ENCODE measurements at regions not wholly inside any gene's neighbourhood (a gene's known extent, or its start where the extent isn't known, plus 50 kb on each side); places are given as distances from the start of the nearest gene placed in this dataset.

DNA sequence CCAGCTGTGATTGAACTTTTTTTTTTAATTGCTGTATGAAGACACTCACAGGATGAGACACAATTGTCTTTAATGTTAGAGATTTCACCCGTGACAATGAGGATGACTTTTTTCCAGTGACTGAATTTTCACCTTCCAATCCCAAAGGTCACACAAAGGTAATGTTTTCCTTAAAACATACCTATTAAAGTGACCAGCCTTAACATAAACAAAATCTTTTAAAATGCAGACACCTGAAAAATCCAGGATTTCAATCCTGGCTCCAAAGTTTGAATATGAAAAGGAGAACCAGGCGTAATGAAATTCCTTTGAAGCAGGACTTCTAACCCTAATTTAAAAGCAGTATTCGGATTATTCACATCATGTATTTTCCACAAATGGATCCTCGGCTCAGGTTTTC is 647.7 kb downstream of the GATA3 start:
- Mint-ChIP-seq H3K4me1 (no peaks in the 10 kb centered on the region), H3K27ac (no peak overlapping the region), H3K9me3 (no peaks in the 10 kb centered on the region), H3K4me3 (no peak overlapping the region), H3K36me3 (no peaks in the 10 kb centered on the region)
- ATAC-seq (no peak), DNase-seq (ENCODE audit: low spot score in 2 of 2) (no peak)

DNA sequence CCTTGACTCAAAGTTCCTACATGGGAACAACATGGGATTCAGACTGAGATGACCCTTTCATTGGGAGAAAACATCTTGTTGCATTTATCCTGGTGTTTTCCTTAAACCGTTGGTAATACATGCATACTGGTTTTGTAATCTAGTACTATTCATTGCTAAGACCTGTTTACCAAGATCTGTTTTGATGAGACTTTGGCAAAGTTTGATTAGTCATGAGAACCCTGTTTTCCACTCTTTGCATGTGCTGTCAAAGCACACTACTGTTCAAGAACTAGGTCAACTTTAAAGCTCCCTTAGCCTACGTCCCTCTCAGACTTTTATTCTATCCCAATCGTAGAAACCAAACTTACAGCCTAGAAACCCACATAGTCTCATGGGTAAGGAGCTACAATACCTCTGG is 650.9 kb downstream of the GATA3 start:
- Mint-ChIP-seq H3K4me3 (no peak overlapping the region), H3K4me1 (no peaks in the 10 kb centered on the region), H3K36me3 (no peaks in the 10 kb centered on the region), H3K9me3 (no peaks in the 10 kb centered on the region), H3K27ac (no peak overlapping the region)
- no peak for ATAC-seq
- DNase-seq (ENCODE audit: low spot score in 2 of 2) = no peak

DNA sequence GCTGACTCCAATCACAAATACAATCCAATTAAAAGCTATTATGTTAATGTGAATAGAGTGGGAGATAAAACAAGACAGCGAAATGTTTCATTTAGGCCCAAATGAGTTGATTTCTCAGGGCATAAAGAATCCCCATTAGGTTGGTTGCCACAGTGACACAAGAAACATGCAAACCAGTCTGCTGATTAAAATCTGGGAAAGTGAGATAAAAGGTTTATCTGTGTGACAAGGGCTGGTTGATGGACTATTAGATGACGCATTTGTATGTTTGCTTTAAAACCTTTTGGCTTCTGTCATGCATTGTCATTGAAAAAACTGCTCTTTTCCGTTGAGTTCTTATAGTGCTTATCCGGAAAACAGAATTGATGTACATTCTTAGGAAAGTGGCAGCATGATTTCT is 658.2 kb downstream of the GATA3 start:
- H3K27ac Mint-ChIP-seq = no peak overlapping the region
- H3K4me3 Mint-ChIP-seq = no peak overlapping the region
- ATAC-seq (no peak), DNase-seq (ENCODE audit: low spot score in 2 of 2) (no peak)
- H3K4me1 Mint-ChIP-seq = no peaks in the 10 kb centered on the region
- no peaks in the 10 kb centered on the region for H3K9me3 Mint-ChIP-seq
- no peaks in the 10 kb centered on the region for H3K36me3 Mint-ChIP-seq

DNA sequence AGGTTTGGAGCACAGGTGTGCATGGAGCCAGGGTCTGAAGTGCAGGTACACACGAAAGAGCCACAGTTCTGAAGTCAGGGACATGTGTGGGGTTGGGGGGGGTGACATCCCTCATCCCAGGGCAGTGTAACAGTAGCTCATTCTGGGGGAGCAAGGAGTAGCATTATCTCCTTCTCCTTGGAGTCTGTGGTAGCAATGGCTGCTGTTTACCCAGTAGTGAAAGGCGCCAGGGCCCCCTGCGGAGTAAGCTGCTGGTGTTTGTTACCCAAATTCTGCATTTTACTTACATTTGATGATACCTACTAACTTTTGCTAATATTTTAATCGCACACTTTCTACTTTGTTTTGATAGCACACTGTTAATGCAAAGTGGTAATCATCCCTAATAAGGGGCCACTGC is 665.5 kb downstream of the GATA3 start:
- Mint-ChIP-seq H3K9me3 (peaks cover 15% of the 10 kb centered on the region), H3K27ac (no peak overlapping the region), H3K4me1 (no peaks in the 10 kb centered on the region), H3K4me3 (no peak overlapping the region), H3K36me3 (no peaks in the 10 kb centered on the region)
- ATAC-seq = no peak
- DNase-seq (ENCODE audit: low spot score in 2 of 2) = no peak

DNA sequence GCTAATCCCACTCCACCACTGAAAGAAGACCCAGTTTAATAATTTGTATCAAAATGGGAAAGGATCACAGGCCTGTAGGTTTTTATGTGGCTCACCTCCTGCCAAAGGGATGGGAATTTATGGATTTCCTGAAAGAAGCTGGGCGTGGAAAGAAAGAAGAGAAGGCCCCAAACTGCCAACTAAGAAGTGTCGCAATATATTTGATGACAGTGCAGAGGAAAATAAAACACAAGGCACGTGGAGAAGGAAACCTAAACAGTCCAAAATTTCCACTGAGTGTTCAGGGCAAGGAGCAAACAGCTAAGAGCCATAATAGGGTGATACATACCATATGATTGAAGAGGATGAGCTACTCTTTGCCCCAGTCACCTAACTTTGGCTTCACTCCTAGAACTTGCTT is 667.2 kb downstream of the GATA3 start:
- Mint-ChIP-seq H3K27ac (no peak overlapping the region), H3K36me3 (no peaks in the 10 kb centered on the region), H3K4me1 (no peaks in the 10 kb centered on the region), H3K4me3 (no peak overlapping the region), H3K9me3 (peaks cover 15% of the 10 kb centered on the region)
- DNase-seq (ENCODE audit: low spot score in 2 of 2) (no peak), ATAC-seq (no peak)

DNA sequence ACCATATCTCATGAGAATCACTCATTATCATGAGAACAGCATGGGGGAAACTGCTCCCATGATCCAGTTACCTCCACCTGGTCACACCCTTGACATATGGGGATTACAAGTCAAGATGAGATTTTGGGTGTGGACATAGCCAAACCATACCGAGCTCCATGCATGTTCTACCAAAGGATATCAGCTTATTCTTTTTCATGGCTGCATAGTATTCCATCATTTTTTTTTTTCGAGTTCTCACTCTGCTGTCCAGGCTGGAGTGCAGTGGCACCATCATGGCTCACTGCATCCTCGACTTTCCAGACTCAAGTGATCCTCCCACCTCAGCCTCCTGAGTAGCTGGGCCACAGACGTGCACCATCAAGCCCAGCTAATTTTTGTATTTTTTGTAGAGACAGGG is 668.3 kb downstream of the GATA3 start:
- Mint-ChIP-seq H3K36me3 (no peaks in the 10 kb centered on the region), H3K27ac (no peak overlapping the region), H3K9me3 (peaks cover 15% of the 10 kb centered on the region), H3K4me1 (no peaks in the 10 kb centered on the region), H3K4me3 (no peak overlapping the region)
- ATAC-seq (no peak), DNase-seq (ENCODE audit: low spot score in 2 of 2) (no peak)

DNA sequence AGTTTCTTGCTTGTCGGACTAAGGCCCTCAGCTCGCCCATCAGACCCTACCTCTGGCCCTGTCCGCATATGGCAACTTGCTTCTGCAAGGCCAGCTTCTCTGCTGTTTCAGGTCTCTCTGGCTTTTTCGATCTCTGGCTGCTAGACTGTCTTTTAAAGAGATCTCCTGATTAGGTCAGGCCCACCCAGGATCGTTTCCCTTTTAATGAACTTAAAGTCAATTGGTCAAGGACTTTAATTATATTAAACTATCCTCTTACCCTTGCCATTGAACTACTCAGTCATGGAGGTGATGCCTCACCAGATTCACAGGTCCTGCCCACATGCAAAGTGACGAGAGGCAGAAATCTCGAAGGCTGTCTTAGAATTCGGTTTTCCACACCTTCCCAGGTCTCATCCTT is 670.9 kb downstream of the GATA3 start:
- H3K9me3 Mint-ChIP-seq = no peaks in the 10 kb centered on the region
- no peaks in the 10 kb centered on the region for H3K4me1 Mint-ChIP-seq
- ATAC-seq (no peak), DNase-seq (ENCODE audit: low spot score in 2 of 2) (no peak)
- H3K27ac Mint-ChIP-seq = no peak overlapping the region
- H3K4me3 Mint-ChIP-seq = no peak overlapping the region
- no peaks in the 10 kb centered on the region for H3K36me3 Mint-ChIP-seq

DNA sequence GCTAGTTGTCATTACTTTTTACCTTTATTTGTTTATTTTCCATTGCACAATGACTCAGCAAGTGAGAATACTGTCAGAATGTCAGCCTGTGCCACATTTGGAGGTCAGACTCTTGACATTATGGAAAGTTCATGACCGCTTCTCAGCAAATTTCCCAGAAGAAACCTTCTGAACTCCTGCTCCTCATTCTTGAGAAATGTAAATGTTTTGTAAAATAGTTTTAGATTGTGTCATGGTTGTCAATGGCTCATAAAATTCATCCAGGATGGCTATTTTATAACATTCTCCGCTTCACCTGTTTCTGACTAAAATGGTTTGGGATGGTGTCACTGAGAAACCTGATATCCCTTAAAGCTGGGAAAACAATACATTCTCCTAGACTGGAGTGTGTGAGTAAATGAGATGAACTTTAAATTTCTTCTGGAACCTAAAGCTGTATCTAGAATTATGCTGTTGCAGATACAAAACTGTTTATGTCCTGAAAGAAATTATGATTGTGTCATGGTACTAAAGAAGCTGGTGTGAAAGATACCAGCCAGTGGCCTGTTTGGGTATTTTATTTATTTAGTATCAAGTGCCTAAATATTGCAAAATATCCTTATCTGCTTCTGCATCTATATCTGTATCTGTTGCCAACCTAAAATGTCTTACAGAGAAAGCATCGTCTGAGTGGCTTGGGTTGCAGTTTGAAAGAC is 671.7 kb downstream of the GATA3 start:
- H3K27ac Mint-ChIP-seq = no peak overlapping the region
- H3K9me3 Mint-ChIP-seq = no peaks in the 10 kb centered on the region
- H3K4me3 Mint-ChIP-seq = no peak overlapping the region
- no peaks in the 10 kb centered on the region for H3K4me1 Mint-ChIP-seq
- ATAC-seq (no peak), DNase-seq (ENCODE audit: low spot score in 2 of 2) (no peak)
- no peaks in the 10 kb centered on the region for H3K36me3 Mint-ChIP-seq

DNA sequence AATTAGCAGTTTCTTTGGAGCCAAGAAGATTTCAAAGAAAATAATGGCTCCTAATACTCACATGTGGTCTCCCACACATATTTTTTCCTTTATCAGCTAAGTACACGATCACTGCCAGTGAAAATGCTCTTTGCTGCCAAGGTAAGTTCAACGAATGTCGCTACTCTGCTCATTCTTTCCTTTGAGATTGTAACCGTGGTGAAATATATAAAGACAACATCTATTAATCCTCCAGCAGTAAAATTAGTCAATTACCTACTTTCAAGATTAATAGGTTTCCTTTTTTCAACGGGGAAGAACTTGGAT is 672.2 kb downstream of the GATA3 start:
- ATAC-seq = no peak
- no peaks in the 10 kb centered on the region for H3K36me3 Mint-ChIP-seq

DNA sequence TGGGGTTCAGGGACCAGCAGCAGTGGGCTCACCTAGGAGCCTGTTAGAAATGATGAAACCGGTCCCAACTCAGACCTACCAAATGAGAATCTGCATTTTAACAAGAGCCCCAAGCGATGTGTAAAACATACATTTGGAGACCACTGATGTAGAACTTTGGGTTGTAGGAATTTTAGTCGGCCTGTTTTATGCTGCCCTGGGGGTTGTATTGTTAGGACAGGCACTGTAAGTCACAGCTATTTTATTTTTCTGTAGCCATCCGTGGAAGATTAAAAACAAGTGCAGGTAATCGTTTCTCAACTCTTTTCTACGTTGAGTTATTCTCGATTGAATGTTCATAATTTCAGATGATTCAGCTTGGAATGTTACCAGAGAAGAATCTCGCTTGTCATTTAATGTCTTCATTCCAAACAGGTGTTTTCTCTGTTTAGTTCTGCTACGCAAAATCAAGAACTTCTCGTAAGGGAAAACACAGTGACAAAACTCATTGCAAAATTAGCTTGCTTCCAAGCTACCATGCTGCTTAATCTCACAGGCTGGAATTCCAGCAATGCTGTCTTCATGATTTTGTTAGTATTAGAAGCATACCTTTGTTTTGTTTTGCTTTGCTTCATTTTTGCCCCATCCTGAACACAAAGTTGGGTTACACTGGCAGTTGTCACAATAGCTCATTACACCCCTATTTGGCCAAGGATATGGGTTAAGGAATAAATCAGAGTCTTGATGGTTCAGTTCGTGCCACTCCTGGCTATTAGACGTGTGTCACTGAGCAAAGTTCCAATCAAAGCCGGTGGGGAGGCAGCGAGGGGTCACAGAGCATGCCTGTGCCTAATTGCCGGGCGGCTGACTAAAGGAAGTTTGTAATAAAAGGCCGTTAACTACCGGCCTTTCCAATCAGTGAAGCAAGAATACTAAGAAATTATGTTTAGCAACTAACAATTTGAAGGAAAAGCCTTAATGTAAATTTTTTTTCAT is 676.9 kb downstream of the GATA3 start:
- Mint-ChIP-seq H3K4me1 (no peaks in the 10 kb centered on the region), H3K4me3 (no peak overlapping the region), H3K27ac (no peak overlapping the region), H3K36me3 (no peaks in the 10 kb centered on the region), H3K9me3 (no peaks in the 10 kb centered on the region)
- DNase-seq (ENCODE audit: low spot score in 2 of 2) (no peak), ATAC-seq (no peak)

More for the DNA sequence above, 672.2 kb downstream of the GATA3 start:
- DNase-seq (ENCODE audit: low spot score in 2 of 2) = no peak
- Mint-ChIP-seq H3K27ac (no peak overlapping the region), H3K9me3 (no peaks in the 10 kb centered on the region), H3K4me1 (no peaks in the 10 kb centered on the region), H3K4me3 (no peak overlapping the region)

DNA sequence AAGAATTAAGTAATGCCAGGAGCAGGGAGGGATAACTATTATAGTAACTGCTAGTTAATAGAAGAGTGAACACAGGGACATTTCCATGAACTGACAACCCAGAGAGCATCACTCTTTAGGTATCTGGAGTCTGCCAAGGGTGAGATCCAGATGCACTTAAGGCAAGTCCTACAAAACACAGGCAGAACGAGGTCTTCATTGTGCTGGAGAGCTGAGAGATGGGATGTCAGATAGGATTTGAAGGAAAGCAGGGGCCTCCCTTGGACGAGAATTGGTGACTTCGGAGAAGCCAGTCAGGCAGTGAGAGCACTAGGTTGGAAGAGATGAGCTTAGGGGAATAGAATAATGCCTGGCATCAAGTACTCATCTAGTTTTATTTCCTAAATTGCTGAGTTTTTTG is 684.5 kb downstream of the GATA3 start:
- H3K9me3 Mint-ChIP-seq = no peaks in the 10 kb centered on the region
- H3K27ac Mint-ChIP-seq = no peak overlapping the region
- ATAC-seq (no peak), DNase-seq (ENCODE audit: low spot score in 2 of 2) (no peak)
- H3K36me3 Mint-ChIP-seq = no peaks in the 10 kb centered on the region
- no peaks in the 10 kb centered on the region for H3K4me1 Mint-ChIP-seq
- no peak overlapping the region for H3K4me3 Mint-ChIP-seq

DNA sequence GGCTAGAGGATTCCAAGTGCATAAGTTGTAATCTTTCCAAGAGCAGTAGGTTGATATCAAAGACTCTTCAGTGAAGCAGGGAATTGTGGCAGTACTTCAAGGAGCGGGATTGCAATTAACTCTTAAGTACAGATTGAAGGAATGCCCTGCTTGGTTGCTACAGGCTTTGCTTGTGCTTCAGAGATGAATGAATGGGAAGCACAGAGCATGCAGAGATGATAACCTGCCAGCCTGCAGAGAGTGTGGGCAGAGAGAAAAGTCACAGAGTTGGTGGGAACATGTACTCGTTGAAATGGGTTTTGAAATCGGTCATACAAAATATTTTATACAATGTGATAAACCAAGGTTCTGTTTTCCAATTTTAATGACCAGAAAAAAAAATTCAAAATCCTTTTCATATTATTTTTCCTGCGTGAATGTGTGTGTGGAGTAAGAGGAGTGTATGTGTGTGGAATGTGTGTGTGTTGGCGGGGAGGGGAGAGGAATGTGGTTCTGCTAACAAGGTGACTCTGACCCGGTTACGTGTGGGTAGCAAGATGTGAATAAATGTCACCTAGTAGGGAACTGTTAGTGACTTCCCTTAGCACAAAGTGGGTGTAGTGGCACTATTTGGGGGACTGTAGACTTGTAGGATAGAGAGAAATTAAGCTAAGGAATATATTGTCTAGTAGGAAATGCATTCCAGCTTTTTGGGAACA is 697.8 kb downstream of the GATA3 start:
- DNase-seq (ENCODE audit: low spot score in 2 of 2) (no peak), ATAC-seq (no peak)
- H3K4me1 Mint-ChIP-seq = no peaks in the 10 kb centered on the region
- H3K4me3 Mint-ChIP-seq = no peak overlapping the region
- no peak overlapping the region for H3K27ac Mint-ChIP-seq
- no peaks in the 10 kb centered on the region for H3K36me3 Mint-ChIP-seq
- no peaks in the 10 kb centered on the region for H3K9me3 Mint-ChIP-seq

DNA sequence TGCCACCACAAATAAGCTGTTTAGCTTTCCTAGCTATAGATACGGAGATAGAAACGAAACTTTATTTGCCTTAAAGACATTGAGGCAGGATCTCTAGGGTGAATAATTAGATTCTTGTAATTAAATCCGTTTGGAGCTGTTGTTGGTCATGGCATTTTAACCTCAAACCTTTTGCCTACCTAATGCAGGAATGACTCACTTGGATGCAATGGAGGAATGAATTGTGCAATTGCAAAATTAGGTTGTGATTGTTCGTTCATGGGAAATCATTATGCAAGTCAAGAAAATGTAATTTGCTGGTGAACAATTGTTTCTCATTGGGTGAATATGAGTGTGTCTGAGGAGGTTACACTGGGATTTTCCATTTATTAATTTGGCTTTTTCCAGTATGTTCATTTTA is 703.5 kb downstream of the GATA3 start:
- no peak overlapping the region for H3K27ac Mint-ChIP-seq
- ATAC-seq = no peak

DNA sequence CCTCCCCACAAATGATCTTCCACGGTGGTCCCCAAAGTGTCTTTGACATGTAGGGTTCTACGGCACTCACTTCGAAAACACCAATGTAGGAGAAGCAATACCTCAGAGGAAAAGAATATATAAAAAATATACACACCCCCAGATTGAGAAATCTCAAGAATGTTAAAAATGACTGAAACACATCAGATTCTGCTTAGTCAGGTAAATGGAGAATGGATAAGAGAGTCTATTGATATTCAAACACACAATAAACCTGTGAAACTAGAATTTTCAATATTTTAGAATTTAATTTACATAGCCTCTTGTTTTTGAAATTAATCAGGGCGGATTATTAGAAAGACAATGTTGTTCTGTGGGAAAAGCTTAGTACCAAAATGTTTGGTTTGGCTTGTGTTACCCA is 712.4 kb downstream of the GATA3 start:
- no peaks in the 10 kb centered on the region for H3K36me3 Mint-ChIP-seq
- no peak overlapping the region for H3K27ac Mint-ChIP-seq
- H3K4me1 Mint-ChIP-seq = no peaks in the 10 kb centered on the region
- no peak for ATAC-seq
- no peak for DNase-seq (ENCODE audit: low spot score in 2 of 2)
- no peak overlapping the region for H3K4me3 Mint-ChIP-seq
- H3K9me3 Mint-ChIP-seq = no peaks in the 10 kb centered on the region

More for the DNA sequence above, 703.5 kb downstream of the GATA3 start:
- no peaks in the 10 kb centered on the region for H3K4me1 Mint-ChIP-seq
- no peaks in the 10 kb centered on the region for H3K36me3 Mint-ChIP-seq
- DNase-seq (ENCODE audit: low spot score in 2 of 2) = no peak
- no peak overlapping the region for H3K4me3 Mint-ChIP-seq
- H3K9me3 Mint-ChIP-seq = no peaks in the 10 kb centered on the region

DNA sequence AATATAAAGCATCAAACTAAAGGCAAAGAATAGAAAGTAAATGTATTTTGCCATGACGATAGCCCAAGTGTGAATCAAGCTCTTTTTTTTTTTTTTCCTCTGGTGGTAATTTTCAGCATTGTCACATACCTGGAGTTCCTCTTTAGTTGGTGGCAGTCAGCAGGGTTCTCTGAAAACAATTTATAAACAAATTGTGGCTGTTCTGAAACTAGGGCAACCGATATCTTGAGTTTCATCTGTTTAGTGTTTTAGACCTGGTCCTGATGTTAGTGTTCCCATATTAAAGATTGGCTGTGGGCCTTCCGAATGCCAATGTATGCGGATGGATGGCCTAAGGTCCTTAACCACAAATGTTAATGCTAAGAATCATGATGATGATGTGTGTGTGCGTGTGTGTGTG is 713.1 kb downstream of the GATA3 start:
- DNase-seq (ENCODE audit: low spot score in 2 of 2) (no peak), ATAC-seq (peak; percentile 31)
- Mint-ChIP-seq H3K27ac (no peak overlapping the region), H3K36me3 (no peaks in the 10 kb centered on the region), H3K9me3 (no peaks in the 10 kb centered on the region), H3K4me3 (no peak overlapping the region), H3K4me1 (no peaks in the 10 kb centered on the region)

DNA sequence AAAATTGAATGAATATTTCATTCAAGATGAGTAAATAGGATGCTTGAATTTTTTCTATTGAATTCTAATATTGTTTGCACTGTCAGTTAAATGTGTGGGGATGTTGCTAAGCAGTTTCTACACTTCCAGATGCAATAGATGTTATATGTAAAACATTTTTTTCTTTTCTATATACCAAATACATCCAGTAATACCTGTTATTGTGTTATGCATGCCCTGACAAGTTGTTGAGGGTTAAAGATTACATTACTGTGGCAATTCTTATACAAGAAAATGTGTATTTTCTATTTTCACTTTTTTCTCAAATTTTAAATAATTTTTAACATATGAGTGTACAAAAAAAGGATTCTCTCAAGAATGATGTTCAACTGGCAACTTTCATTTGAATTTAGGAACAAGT is 713.9 kb downstream of the GATA3 start:
- H3K36me3 Mint-ChIP-seq = no peaks in the 10 kb centered on the region
- H3K4me1 Mint-ChIP-seq = no peaks in the 10 kb centered on the region
- no peak for DNase-seq (ENCODE audit: low spot score in 2 of 2)
- no peak for ATAC-seq
- no peaks in the 10 kb centered on the region for H3K9me3 Mint-ChIP-seq
- no peak overlapping the region for H3K27ac Mint-ChIP-seq
- H3K4me3 Mint-ChIP-seq = no peak overlapping the region

Data from stimulated activated effector memory CD8-positive, alpha-beta T cell treated with anti-CD3 and anti-CD28 coated beads, Interleukin-12 subunit alpha, Interleukin-12 subunit beta, amount 100 ng/mL, for 72 hours (primary cell).